GF-D8 (cell line): ENCODE measurements at regions not wholly inside any gene's neighbourhood (a gene's known extent, or its start where the extent isn't known, plus 50 kb on each side); places are given as distances from the start of the nearest gene placed in this dataset.

Source experiments
- DNase-seq: peaks from one replicate; lab custom pipeline; 2025; lab: John Stamatoyannopoulos, UW

- DNase-seq, result no peak
Observed at GRCh38 chr1:75083223-75083622, 51.0 kb upstream of the LHX8 start.

- no peak for DNase-seq
Observed at GRCh38 chr1:75083848-75084514, 50.2 kb upstream of the LHX8 start.
